LNCAP (cell line): ENCODE measurements at regions not wholly inside any gene's neighbourhood (a gene's known extent, or its start where the extent isn't known, plus 50 kb on each side); places are given as distances from the start of the nearest gene placed in this dataset.

Experiments used
- CTCF ChIP-seq: fragments of 450-650 bp; IDR thresholded peaks from 2 replicates; pipeline ENCODE4 v1.5.1; 2017; ENCODE audit warnings: mild to moderate bottlenecking

DNA sequence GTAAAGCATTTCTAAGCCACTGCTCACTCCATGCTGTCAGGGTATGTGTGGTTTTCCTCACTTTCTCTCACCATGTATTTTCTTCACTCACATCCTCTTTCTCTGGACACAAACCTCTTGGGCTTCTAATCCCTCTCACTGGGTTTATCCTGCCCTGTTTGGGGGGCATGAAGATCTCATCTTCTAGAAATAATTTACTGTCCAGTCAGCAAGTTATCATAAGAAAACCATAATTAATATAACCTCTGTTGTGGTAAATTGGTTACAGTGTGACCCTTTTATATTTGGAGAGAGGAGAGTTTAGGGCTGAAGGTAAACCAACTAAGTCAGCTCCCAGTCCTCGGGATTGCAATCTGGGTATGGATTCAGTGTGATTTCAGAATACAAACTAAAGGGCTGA, 213.8 kb upstream of the PROX1 start:
- TF ChIP-seq CTCF = no peak

DNA sequence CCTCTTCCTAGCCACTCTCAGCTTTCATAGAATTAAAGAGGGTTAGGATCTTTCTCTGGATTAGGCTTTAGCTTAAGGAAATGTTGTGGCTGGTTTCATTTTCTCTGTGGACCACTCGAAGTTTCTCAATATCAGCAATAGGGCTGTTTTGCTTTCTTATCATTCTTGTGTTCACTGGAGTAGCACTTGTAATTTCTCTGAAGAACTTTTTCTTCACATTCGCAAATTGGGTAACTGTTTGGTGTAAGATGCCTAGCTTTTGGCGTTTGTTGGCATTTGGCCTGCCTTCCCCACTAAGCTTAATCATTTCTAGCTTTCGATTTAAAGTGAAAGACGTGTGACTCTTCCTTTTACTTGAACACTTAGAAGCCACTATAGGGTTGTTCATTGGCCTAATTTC, 210.8 kb upstream of the PROX1 start:
- TF ChIP-seq CTCF = no peak

GRCh38 chr1:213779228-213779627, 208.5 kb upstream of the PROX1 start:
- TF ChIP-seq CTCF = no peak

DNA sequence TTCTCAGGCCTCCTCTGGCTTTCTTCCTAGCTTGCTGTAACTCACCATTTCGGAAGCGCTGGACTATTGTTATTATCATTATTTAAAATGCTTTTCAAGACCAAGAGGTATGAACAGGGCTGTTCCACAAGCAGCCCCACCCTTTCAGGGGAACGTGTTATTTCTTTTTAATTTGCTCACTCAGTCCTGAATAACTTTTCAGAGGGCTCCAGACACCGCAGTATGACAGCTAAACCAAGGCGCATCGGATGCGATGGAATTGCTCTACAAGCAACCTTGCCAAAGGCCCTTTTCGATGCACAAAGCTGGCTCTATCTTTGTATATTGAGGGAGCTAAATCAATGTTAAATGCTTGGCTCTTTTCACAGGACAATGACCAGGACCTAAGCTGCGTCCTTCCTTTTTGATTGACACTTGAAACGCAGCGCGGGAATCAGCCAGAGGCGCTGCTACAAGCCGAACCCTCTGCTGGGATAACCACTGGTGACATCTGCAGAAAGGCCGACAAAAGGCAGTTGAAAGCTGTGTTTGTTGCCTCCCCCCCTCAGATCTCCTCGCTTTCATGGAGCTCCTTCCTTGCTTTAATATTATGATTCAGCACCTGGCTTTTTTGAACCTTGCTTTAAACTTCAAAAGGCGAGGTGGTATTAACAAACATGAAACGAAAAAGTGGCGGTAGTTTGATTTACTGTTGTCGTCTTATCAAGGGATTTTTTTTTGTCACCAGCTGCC, 204.7 kb upstream of the PROX1 start:
- TF ChIP-seq CTCF = no peak

DNA sequence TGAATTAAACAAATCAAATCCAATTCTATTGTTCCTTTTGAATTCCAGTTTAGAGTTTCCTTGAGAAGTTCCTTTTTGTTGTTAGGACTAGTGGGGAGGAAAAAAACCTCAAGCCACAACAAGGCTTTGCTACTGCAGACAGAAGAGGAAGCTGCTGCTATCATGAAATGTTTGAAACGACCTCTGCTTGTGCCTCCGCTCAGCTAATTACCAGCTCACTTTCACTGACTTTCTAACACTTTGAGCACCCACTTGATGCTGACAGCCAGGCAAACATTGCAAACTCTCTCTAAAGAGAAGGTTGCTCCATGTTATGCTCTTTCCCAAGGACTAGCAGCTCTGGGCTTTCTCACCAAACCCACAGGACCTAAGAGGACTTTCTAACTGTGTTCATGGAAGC, 203.9 kb upstream of the PROX1 start:
- no peak for TF ChIP-seq CTCF

GRCh38 chr1:213786683-213787082, 201.1 kb upstream of the PROX1 start:
- TF ChIP-seq CTCF = no peak

- TF ChIP-seq CTCF = no peak
These were observed 197.2 kb upstream of the PROX1 start for GRCh38 chr1:213790565-213790964.

DNA sequence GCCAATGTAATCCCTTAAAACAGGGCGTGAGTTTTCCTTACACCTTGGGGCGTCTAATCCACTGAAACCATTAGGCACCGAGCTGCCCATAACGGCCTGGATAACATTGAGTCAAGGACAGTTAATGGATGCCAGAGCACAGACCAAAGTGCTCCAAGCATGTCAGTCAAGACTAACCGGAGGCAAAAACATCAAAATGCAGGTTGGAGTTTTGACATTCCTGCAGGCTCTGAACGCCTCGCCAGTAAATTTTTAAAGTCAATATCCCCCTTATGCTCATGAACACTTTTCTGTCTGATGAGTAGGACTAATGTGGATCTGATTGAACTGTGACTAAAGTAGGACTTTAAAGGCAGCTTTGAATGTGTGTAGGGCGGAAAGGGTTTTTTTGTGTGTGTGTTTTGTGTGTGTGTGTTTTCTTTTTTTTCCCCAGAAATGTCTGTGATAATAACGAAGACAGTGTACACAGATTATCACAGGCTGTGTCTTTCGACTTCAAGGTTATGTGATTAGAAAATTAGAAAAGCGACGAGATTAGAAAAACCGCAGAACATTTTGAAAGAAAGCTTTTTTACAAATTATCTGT, 194.2 kb upstream of the PROX1 start:
- TF ChIP-seq CTCF = no peak
